H1 (cell line): ENCODE measurements at regions not wholly inside any gene's neighbourhood (a gene's known extent, or its start where the extent isn't known, plus 50 kb on each side); places are given as distances from the start of the nearest gene placed in this dataset.

Experiments used
- CTCF ChIA-PET: fragments of 300-600 bp; sonication (Branson Sonifier 250); formaldehyde crosslinking; loops from one replicate; lab custom pipeline; 2021; ENCODE audit not compliant: partially characterized antibody; lab: Charles Lee
- POLR2A ChIA-PET: fragments of 300-600 bp; sonication (Branson Sonifier 250); formaldehyde crosslinking; loops from one replicate; lab custom pipeline; 2021; ENCODE audit warnings: inconsistent platforms; ENCODE audit not compliant: partially characterized antibody; lab: Charles Lee
- DNase-seq, 2 experiments: peaks; one replicate each; pipeline versions ENCODE4 v3.0.0 to v3.0.0-alpha.2; 2010 to 2022; ENCODE audit warnings: low spot score in 2 of 2, low read depth in 1 of 2, mixed read lengths in 1 of 2
- FAIRE-seq: peaks from 2 replicates; lab custom pipeline; 2011; peaks lifted over from hg19 to GRCh38; lab: Jason Lieb, UNC
- H2AFZ ChIP-seq: 2 replicates; pipeline ENCODE4 v1.8.1; 2012; ENCODE audit warnings: low read length, inconsistent platforms
- H2AK5ac ChIP-seq: 2 replicates; pipeline ENCODE4 v1.6.1; 2013; ENCODE audit warnings: low read depth, low read length
- H2BK120ac ChIP-seq: replicated peaks from 2 replicates; pipeline ENCODE3; 2013; ENCODE audit warnings: low read depth, low read length, inconsistent platforms
- H2BK12ac ChIP-seq: 2 replicates; pipeline ENCODE4 v1.6.1; 2013; ENCODE audit warnings: low read depth, low read length
- H2BK15ac ChIP-seq: 2 replicates; pipeline ENCODE4 v1.6.1; 2013; ENCODE audit warnings: low read length
- H2BK20ac ChIP-seq: 2 replicates; pipeline ENCODE4 v1.6.1; 2013; ENCODE audit warnings: low read length
- H2BK5ac ChIP-seq: 2 replicates; pipeline ENCODE4 v1.6.1; 2013; ENCODE audit warnings: low read depth, low read length
- H3K14ac ChIP-seq: 2 replicates; pipeline ENCODE4 v1.6.1; 2013; ENCODE audit warnings: inconsistent platforms; ENCODE audit not compliant: insufficient read length
- H3K18ac ChIP-seq: 2 replicates; pipeline ENCODE4 v1.6.1; 2013; ENCODE audit warnings: low read length; ENCODE audit errors: extremely low read depth
- H3K23ac ChIP-seq: 2 replicates; pipeline ENCODE4 v1.6.1; 2013; ENCODE audit warnings: inconsistent platforms; ENCODE audit not compliant: insufficient read length
- H3K23me2 ChIP-seq: 2 replicates; pipeline ENCODE4 v1.6.1; 2013; ENCODE audit warnings: low read depth, low read length
- H3K27ac ChIP-seq: 2 replicates; pipeline ENCODE4 v1.6.1; 2011; ENCODE audit warnings: low read depth, low read length, inconsistent platforms
- H3K27me3 ChIP-seq, 4 experiments: replicated peaks in 1 of 4; 1 replicate in 1 of 4; 2 replicates in 3 of 4; pipeline versions ENCODE4 v1.6.1 to v1.8.1; 2011 to 2013; ENCODE audit warnings: low read length in 3 of 4, mild to moderate bottlenecking in 3 of 4, inconsistent platforms in 2 of 4, mixed read lengths in 2 of 4, moderate library complexity in 1 of 4; ENCODE audit not compliant: control insufficient read depth in 3 of 4, insufficient read depth in 3 of 4; ENCODE audit errors: extremely low read depth in 1 of 4
- H3K36me3 ChIP-seq, 4 experiments: 2 replicates each; pipeline versions ENCODE4 v1.6.1 to v1.8.1; 2011 to 2013; ENCODE audit warnings: mild to moderate bottlenecking in 4 of 4, low read length in 3 of 4, moderate library complexity in 2 of 4, control low read depth in 1 of 4, inconsistent platforms in 1 of 4; ENCODE audit not compliant: insufficient read depth in 4 of 4, control insufficient read depth in 2 of 4
- H3K4ac ChIP-seq: replicated peaks from 2 replicates; pipeline ENCODE3; 2013; ENCODE audit warnings: low read length, low read depth, mixed read lengths, inconsistent platforms; ENCODE audit not compliant: insufficient read length
- H3K4me1 ChIP-seq, 4 experiments: replicated peaks in 1 of 4; 1 replicate in 1 of 4; 2 replicates in 3 of 4; pipeline versions ENCODE4 v1.6.1 to v1.8.1; 2011 to 2013; ENCODE audit warnings: low read length in 3 of 4, inconsistent platforms in 2 of 4, mixed read lengths in 1 of 4; ENCODE audit not compliant: insufficient read depth in 4 of 4, control insufficient read depth in 3 of 4
- H3K4me2 ChIP-seq, 2 experiments: 2 replicates each; pipeline versions ENCODE4 v1.6.1 to v1.8.1; 2011 to 2013; ENCODE audit warnings: low read depth in 2 of 2, low read length in 2 of 2, control low read depth in 1 of 2, inconsistent platforms in 1 of 2, mild to moderate bottlenecking in 1 of 2; ENCODE audit not compliant: insufficient read depth in 1 of 2
- H3K4me3 ChIP-seq, 4 experiments: fragments of 200-600, 300-600 bp in 1 of 4; sonication (generic), shearing (Covaris generic), sonication (Bioruptor Twin) in 1 of 4; 2 replicates each; pipeline versions ENCODE4 v1.5.1 to v1.8.1; 2011 to 2016; ENCODE audit warnings: low read length in 4 of 4, low read depth in 3 of 4, control low read depth in 2 of 4, inconsistent platforms in 2 of 4, mild to moderate bottlenecking in 2 of 4, mixed read lengths in 1 of 4, moderate library complexity in 1 of 4; ENCODE audit not compliant: insufficient read depth in 2 of 4; ENCODE audit errors: extremely low read depth in 1 of 4
- H3K56ac ChIP-seq: replicated peaks from 2 replicates; pipeline ENCODE3; 2013; ENCODE audit warnings: low read depth, mild to moderate bottlenecking, mixed read lengths, low read length, inconsistent platforms; ENCODE audit not compliant: insufficient read length
- H3K79me1 ChIP-seq: 2 replicates; pipeline ENCODE4 v1.6.1; 2013; ENCODE audit warnings: low read depth, low read length, control low read depth
- H3K79me2 ChIP-seq, 2 experiments: 2 replicates each; pipeline versions ENCODE4 v1.6.1 to v1.8.1; 2012 to 2013; ENCODE audit warnings: low read length in 2 of 2, mild to moderate bottlenecking in 2 of 2, inconsistent platforms in 1 of 2; ENCODE audit not compliant: insufficient read depth in 2 of 2, control insufficient read depth in 1 of 2
- H3K9ac ChIP-seq, 4 experiments: replicated peaks in 1 of 4; 1 replicate in 1 of 4; 2 replicates in 3 of 4; pipeline versions ENCODE4 v1.6.1 to v1.8.1; 2011 to 2013; ENCODE audit warnings: low read depth in 3 of 4, low read length in 3 of 4, control low read depth in 2 of 4, mild to moderate bottlenecking in 2 of 4, moderate library complexity in 2 of 4, inconsistent platforms in 1 of 4; ENCODE audit errors: extremely low read depth in 1 of 4
- H3K9me3 ChIP-seq, 2 experiments: 2 replicates each; pipeline versions ENCODE4 v1.6.1 to v1.8.1; 2012 to 2013; ENCODE audit warnings: mild to moderate bottlenecking in 2 of 2, moderate library complexity in 2 of 2, control low read depth in 1 of 2, inconsistent platforms in 1 of 2, low read depth in 1 of 2, low read length in 1 of 2, mixed read lengths in 1 of 2; ENCODE audit not compliant: insufficient read depth in 2 of 2
- H4K20me1 ChIP-seq, 2 experiments: replicated peaks in 1 of 2; 2 replicates each; pipeline versions ENCODE3 to v1.8.1; 2011 to 2013; ENCODE audit warnings: inconsistent platforms in 2 of 2, low read length in 2 of 2, mild to moderate bottlenecking in 1 of 2; ENCODE audit not compliant: insufficient read depth in 2 of 2, control insufficient read depth in 1 of 2
- H4K5ac ChIP-seq: 2 replicates; pipeline ENCODE4 v1.6.1; 2013; ENCODE audit warnings: low read length, low read depth, mixed read lengths, inconsistent platforms; ENCODE audit not compliant: insufficient read length
- H4K8ac ChIP-seq: 2 replicates; pipeline ENCODE4 v1.8.0; 2013; ENCODE audit warnings: mild to moderate bottlenecking, moderate library complexity, low read length, inconsistent platforms; ENCODE audit not compliant: insufficient read depth; ENCODE audit errors: extremely low read depth
- H4K91ac ChIP-seq: replicated peaks from 2 replicates; pipeline ENCODE3; 2013; ENCODE audit warnings: low read length, mixed read lengths, inconsistent platforms; ENCODE audit not compliant: insufficient read length
- CHD1 ChIP-seq: IDR thresholded peaks from 2 replicates; pipeline ENCODE4 v1.6.1; 2012; ENCODE audit warnings: low read depth, low read length, improper control_type of control experiment
- JUND ChIP-seq: IDR thresholded peaks from 2 replicates; pipeline ENCODE4 v1.6.1; 2011; ENCODE audit warnings: mild to moderate bottlenecking, improper control_type of control experiment, low read length
- SIRT6 ChIP-seq: IDR thresholded peaks from one replicate; pipeline ENCODE4 v1.7.1; 2012; ENCODE audit warnings: low read length, inconsistent platforms
- SIX5 ChIP-seq: IDR thresholded peaks from 2 replicates; pipeline ENCODE4 v1.6.1; 2011; ENCODE audit warnings: mild to moderate bottlenecking, low read depth, low read length
- TBP ChIP-seq: IDR thresholded peaks from 2 replicates; pipeline ENCODE4 v1.6.1; 2011; ENCODE audit warnings: low read depth, low read length, improper control_type of control experiment
- WGBS, 2 experiments: shearing (Covaris generic) in 1 of 2; methylation state at CpG; one replicate each; pipeline versions ENCODE4 v1.1.6 to v1.1.7; 2013 to 2015; ENCODE audit warnings: low lambda C conversion rate in 2 of 2, mixed read lengths in 2 of 2, inconsistent platforms in 1 of 2, low coverage in 1 of 2, missing lambda C conversion rate in 1 of 2; ENCODE audit not compliant: insufficient replicate concordance in 2 of 2, insufficient coverage in 1 of 2, insufficient read length in 1 of 2; ENCODE audit errors: extremely low coverage in 1 of 2, missing lambda C conversion rate in 1 of 2; 5-methylcytosine and 5-hydroxymethylcytosine counted together
- TF ChIP-seq, protein P1 (sequence below): IDR thresholded peaks from 2 replicates; pipeline ENCODE4 v1.6.1; 2012; ENCODE audit warnings: inconsistent platforms
- TF ChIP-seq, protein P2 (sequence below): IDR thresholded peaks from 2 replicates; pipeline ENCODE4 v1.6.1; 2011; ENCODE audit warnings: low read length, improper control_type of control experiment

DNA sequence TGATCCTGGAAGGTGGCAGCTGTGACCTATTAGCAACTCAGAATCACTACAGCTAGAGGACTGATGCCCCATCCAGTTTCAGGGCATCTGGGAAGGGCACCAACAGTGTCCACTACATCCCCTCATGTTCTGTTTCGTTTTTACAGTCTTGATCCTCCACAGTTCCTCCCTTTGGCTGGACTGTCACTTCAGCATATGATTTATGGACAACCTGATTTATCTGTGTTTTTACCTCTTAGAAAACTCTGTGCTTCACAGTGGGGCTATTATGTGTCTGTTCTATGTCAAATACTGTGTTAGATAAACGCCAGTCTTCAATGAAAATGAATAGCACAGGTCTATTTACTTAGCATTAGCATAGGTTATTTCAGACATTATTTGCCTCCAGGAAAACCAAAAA lies 63.1 kb upstream of the GRPR start:
- POLR2A ChIA-PET: no interaction called here
- TF ChIP-seq CHD1 (no peak), SIX5 (no peak), JUND (no peak), SIRT6 (no peak), TBP (no peak)
- TF ChIP-seq, protein P1, sequence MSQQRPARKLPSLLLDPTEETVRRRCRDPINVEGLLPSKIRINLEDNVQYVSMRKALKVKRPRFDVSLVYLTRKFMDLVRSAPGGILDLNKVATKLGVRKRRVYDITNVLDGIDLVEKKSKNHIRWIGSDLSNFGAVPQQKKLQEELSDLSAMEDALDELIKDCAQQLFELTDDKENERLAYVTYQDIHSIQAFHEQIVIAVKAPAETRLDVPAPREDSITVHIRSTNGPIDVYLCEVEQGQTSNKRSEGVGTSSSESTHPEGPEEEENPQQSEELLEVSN: no peak
- TF ChIP-seq, protein P2, sequence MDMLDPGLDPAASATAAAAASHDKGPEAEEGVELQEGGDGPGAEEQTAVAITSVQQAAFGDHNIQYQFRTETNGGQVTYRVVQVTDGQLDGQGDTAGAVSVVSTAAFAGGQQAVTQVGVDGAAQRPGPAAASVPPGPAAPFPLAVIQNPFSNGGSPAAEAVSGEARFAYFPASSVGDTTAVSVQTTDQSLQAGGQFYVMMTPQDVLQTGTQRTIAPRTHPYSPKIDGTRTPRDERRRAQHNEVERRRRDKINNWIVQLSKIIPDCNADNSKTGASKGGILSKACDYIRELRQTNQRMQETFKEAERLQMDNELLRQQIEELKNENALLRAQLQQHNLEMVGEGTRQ: no peak

More for the DNA sequence above, 63.1 kb upstream of the GRPR start:
- H3K23ac ChIP-seq: no peak overlapping the region
- no peak for DNase-seq
- no peak overlapping the region for H4K5ac ChIP-seq
- H4K20me1 ChIP-seq: no peaks in the 10 kb centered on the region
- WGBS, 2 experiments: 82% methylated on average over 2 of the region's 2 CpGs; no CpG with 5 or more reads in 1 of the 2 experiments
- H3K18ac ChIP-seq: no peak overlapping the region
- no peak overlapping the region for H3K4ac ChIP-seq
- H4K8ac ChIP-seq: no peak overlapping the region
- H2BK5ac ChIP-seq: no peak overlapping the region
- H3K9ac ChIP-seq: no peak overlapping the region
- no peak overlapping the region for H2BK20ac ChIP-seq
- H3K79me2 ChIP-seq: no peaks in the 10 kb centered on the region
- H3K56ac ChIP-seq: no peak overlapping the region
- no peak overlapping the region for H3K27ac ChIP-seq
- no peaks in the 10 kb centered on the region for H3K4me1 ChIP-seq
- no peaks in the 10 kb centered on the region for H3K27me3 ChIP-seq
- H3K36me3 ChIP-seq: no peaks in the 10 kb centered on the region
- no peak overlapping the region for H2BK120ac ChIP-seq
- CTCF ChIA-PET: no interaction called here
- H2AFZ ChIP-seq: no peak overlapping the region
- no peaks in the 10 kb centered on the region for H3K79me1 ChIP-seq
- H3K4me3 ChIP-seq: no peak overlapping the region
- H4K91ac ChIP-seq: no peak overlapping the region
- no peak overlapping the region for H3K4me2 ChIP-seq
- no peak for FAIRE-seq
- H2BK15ac ChIP-seq: no peak overlapping the region
- H3K9me3 ChIP-seq: peaks cover 0 to 4% of the 10 kb centered on the region in 2 experiments; a peak in 1 of 4 replicates
- no peak overlapping the region for H3K14ac ChIP-seq
- H2AK5ac ChIP-seq: no peak overlapping the region
- H3K23me2 ChIP-seq: no peaks in the 10 kb centered on the region
- H2BK12ac ChIP-seq: no peak overlapping the region
